ENCODE measurements at regions not wholly inside any gene's neighbourhood (a gene's known extent, or its start where the extent isn't known, plus 50 kb on each side); places are given as distances from the start of the nearest gene placed in this dataset.

DNA sequence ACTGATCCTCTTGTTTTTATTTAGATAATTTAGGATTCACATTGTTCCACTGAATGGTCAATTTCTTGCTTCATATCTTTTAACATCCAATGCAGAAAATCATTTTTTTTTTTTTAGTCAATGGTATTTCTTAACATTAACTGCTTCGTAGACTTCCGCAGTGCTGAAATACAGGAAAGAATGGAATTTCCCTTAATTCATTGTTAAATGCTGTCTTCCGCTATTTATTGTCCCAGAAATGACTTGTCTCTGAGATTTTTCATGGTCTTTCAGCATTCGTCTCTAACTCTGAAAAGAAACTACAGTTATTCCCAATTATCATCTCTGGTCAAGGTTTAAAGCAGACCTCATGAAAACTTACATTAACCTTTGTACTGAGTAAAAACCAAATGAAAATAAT, 1029.1 kb upstream of the MANEA start:
- 40% methylated on average over 4 of the region's 4 CpGs for WGBS (ENCODE audit: low lambda C conversion rate)
- Histone ChIP-seq H3K4me1 (ENCODE audit: control insufficient read depth in 1 of 2, insufficient read depth in 2 of 2, low read depth in 1 of 2, low read length in 1 of 2) (no peaks in the 10 kb centered on the region), H3K27me3 (ENCODE audit: insufficient read depth) (no peaks in the 10 kb centered on the region), H3K9me2 (no peaks in the 10 kb centered on the region), H3K79me2 (ENCODE audit: insufficient read depth) (no peaks in the 10 kb centered on the region), H3K4me3 (ENCODE audit: low read depth in 2 of 2, low read length in 1 of 2) (no peak overlapping the region), H3K27ac (ENCODE audit: low read depth in 2 of 2, low read length in 1 of 2) (no peak overlapping the region), H3K9ac (no peak overlapping the region), H3F3A (replicated peaks; ENCODE audit: insufficient read depth) (no peaks in the 10 kb centered on the region), H2AFZ (ENCODE audit: low read depth) (no peak overlapping the region), H4K20me1 (ENCODE audit: insufficient read depth) (no peaks in the 10 kb centered on the region), H3K36me3 (replicated peaks in 1 of 2; ENCODE audit: control insufficient read depth in 1 of 2, insufficient read depth in 2 of 2, low read length in 1 of 2) (no peaks in the 10 kb centered on the region), H3K9me3 (no peaks in the 10 kb centered on the region), H3K4me2 (no peak overlapping the region)
- POLR2A ChIA-PET: no interaction called here
- TF ChIP-seq, protein P1, sequence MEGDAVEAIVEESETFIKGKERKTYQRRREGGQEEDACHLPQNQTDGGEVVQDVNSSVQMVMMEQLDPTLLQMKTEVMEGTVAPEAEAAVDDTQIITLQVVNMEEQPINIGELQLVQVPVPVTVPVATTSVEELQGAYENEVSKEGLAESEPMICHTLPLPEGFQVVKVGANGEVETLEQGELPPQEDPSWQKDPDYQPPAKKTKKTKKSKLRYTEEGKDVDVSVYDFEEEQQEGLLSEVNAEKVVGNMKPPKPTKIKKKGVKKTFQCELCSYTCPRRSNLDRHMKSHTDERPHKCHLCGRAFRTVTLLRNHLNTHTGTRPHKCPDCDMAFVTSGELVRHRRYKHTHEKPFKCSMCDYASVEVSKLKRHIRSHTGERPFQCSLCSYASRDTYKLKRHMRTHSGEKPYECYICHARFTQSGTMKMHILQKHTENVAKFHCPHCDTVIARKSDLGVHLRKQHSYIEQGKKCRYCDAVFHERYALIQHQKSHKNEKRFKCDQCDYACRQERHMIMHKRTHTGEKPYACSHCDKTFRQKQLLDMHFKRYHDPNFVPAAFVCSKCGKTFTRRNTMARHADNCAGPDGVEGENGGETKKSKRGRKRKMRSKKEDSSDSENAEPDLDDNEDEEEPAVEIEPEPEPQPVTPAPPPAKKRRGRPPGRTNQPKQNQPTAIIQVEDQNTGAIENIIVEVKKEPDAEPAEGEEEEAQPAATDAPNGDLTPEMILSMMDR (IDR thresholded peaks at IDR 0.05): no peak
- TF ChIP-seq, protein P2, sequence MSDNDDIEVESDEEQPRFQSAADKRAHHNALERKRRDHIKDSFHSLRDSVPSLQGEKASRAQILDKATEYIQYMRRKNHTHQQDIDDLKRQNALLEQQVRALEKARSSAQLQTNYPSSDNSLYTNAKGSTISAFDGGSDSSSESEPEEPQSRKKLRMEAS (IDR thresholded peaks at IDR 0.05; ENCODE audit: low read depth): no peak
- TF ChIP-seq, protein P3, sequence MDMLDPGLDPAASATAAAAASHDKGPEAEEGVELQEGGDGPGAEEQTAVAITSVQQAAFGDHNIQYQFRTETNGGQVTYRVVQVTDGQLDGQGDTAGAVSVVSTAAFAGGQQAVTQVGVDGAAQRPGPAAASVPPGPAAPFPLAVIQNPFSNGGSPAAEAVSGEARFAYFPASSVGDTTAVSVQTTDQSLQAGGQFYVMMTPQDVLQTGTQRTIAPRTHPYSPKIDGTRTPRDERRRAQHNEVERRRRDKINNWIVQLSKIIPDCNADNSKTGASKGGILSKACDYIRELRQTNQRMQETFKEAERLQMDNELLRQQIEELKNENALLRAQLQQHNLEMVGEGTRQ (IDR thresholded peaks at IDR 0.05; ENCODE audit: borderline replicate concordance, low read depth, low read length): no peak
- no peak for TF ChIP-seq GATA2 (CRISPR knock-in tag; IDR thresholded peaks at IDR 0.05)
- no peak for TF ChIP-seq MEF2A (IDR thresholded peaks at IDR 0.05; ENCODE audit: borderline replicate concordance, low read depth)
- no peak for TF ChIP-seq POLR2AphosphoS5 (IDR thresholded peaks at IDR 0.05; ENCODE audit: low read depth, low read length)
- TF ChIP-seq FOXM1 (IDR thresholded peaks at IDR 0.05; ENCODE audit: low read depth): no peak
- TF ChIP-seq RXRA (IDR thresholded peaks at IDR 0.05; ENCODE audit: borderline replicate concordance, low read depth): no peak
- TF ChIP-seq, protein P4, sequence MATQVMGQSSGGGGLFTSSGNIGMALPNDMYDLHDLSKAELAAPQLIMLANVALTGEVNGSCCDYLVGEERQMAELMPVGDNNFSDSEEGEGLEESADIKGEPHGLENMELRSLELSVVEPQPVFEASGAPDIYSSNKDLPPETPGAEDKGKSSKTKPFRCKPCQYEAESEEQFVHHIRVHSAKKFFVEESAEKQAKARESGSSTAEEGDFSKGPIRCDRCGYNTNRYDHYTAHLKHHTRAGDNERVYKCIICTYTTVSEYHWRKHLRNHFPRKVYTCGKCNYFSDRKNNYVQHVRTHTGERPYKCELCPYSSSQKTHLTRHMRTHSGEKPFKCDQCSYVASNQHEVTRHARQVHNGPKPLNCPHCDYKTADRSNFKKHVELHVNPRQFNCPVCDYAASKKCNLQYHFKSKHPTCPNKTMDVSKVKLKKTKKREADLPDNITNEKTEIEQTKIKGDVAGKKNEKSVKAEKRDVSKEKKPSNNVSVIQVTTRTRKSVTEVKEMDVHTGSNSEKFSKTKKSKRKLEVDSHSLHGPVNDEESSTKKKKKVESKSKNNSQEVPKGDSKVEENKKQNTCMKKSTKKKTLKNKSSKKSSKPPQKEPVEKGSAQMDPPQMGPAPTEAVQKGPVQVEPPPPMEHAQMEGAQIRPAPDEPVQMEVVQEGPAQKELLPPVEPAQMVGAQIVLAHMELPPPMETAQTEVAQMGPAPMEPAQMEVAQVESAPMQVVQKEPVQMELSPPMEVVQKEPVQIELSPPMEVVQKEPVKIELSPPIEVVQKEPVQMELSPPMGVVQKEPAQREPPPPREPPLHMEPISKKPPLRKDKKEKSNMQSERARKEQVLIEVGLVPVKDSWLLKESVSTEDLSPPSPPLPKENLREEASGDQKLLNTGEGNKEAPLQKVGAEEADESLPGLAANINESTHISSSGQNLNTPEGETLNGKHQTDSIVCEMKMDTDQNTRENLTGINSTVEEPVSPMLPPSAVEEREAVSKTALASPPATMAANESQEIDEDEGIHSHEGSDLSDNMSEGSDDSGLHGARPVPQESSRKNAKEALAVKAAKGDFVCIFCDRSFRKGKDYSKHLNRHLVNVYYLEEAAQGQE (IDR thresholded peaks at IDR 0.05; ENCODE audit: low read depth, low read length): no peak
- TF ChIP-seq RCOR1 (IDR thresholded peaks at IDR 0.05; ENCODE audit: low read length): no peak
- no peak for TF ChIP-seq NRF1 (IDR thresholded peaks at IDR 0.05; ENCODE audit: low read depth, low read length)
- TF ChIP-seq MXI1 (IDR thresholded peaks at IDR 0.05; ENCODE audit: low read depth, low read length): no peak
- no peak for TF ChIP-seq FOSL2 (IDR thresholded peaks at IDR 0.05; ENCODE audit: borderline replicate concordance, low read depth)
- no peak for DNase-seq
- CTCF ChIA-PET: interaction anchor here (1.2 kb wide), 1 partner anchor 13 kb away, joined by 3 read pairs; no protein-coding TSS in a partner anchor

Measured in SK-N-SH (cell line).